Pancreas (tissue), 10 donors: ENCODE measurements at regions not wholly inside any gene's neighbourhood (a gene's known extent, or its start where the extent isn't known, plus 50 kb on each side); places are given as distances from the start of the nearest gene placed in this dataset.

Source experiments
- ATAC-seq, 4 donors: fragments of 200-7000 bp; cut with Tn5 transposase; one replicate each; pipeline versions ENCODE4 v1.8.0 to v1.9.1; 2020; ENCODE audit warnings: mild to moderate bottlenecking in 4 of 4, moderate library complexity in 4 of 4
- DNase-seq, 6 donors: peaks; one replicate each; pipeline ENCODE4 v3.0.0-alpha.2; 2020
- FAIRE-seq: peaks from 2 replicates; lab custom pipeline; 2012; peaks lifted over from hg19 to GRCh38; lab: Jason Lieb, UNC
- H3K27ac ChIP-seq, 4 donors: fragments of 200-600 bp; sonication (generic); 1 replicate in 3 of 4; 2 replicates in 1 of 4; pipeline versions ENCODE4 v1.5.0 to v1.8.0; 2020
- H3K27me3 ChIP-seq, 4 donors: fragments of 200-600 bp; one replicate each; pipeline ENCODE4 v1.8.0; 2021
- H3K36me3 ChIP-seq, 3 donors: fragments of 200-600 bp; sonication (generic) in 1 of 3; one replicate each; pipeline versions ENCODE4 v1.5.0 to v1.8.0; 2020 to 2021
- H3K4me1 ChIP-seq, 3 donors: fragments of 200-600 bp; one replicate each; pipeline ENCODE4 v1.8.0; 2021
- H3K4me3 ChIP-seq, 4 donors: fragments of 200-600 bp; sonication (generic) in 2 of 4; one replicate each; pipeline versions ENCODE4 v1.5.0 to v1.8.0; 2020 to 2021
- H3K9me3 ChIP-seq, 4 donors: fragments of 200-600 bp; one replicate each; pipeline ENCODE4 v1.8.0; 2021
- WGBS, 2 donors: extraction: QIAGEN DNeasy Blood & Tissue Kit; methylation state at CpG; one replicate each; pipeline ENCODE4 v1.1.7; 2013; 5-methylcytosine and 5-hydroxymethylcytosine counted together
- intact Hi-C, 3 donors: fragments of 100-400 bp; cut with DNase I; formaldehyde crosslinking; loops; one replicate each; pipeline versions ENCODE4 v1.11.1 to v1.14.2; 2022
- TF ChIP-seq, protein P1 (sequence below), 4 donors: fragments of 200-600 bp; sonication (generic) in 3 of 4; IDR thresholded peaks; one replicate each; pipeline versions ENCODE4 v1.5.0 to v1.8.0; 2021; ENCODE audit warnings: antibody characterized with exemption in 4 of 4
- donor health status: healthy with polysubstance abuse.
- donor health status: DM: no; HTN: no; CAD: no; lungs with moderate emphysema.
- donor health status: DM: no; HTN: no; CAD: no.
- donor health status: control.
- donor health status: control.
- donor health status: Bipolar disorder and iron deficiency.
- donor health status: DM: yes; HTN: yes; CAD: no.
- donor health status: DM: no; HTN: no; CAD: no.
- donor health status: DM: no; HTN: no; CAD: no.
- donor health status: DM: yes; HTN: yes; CAD: no.

DNA sequence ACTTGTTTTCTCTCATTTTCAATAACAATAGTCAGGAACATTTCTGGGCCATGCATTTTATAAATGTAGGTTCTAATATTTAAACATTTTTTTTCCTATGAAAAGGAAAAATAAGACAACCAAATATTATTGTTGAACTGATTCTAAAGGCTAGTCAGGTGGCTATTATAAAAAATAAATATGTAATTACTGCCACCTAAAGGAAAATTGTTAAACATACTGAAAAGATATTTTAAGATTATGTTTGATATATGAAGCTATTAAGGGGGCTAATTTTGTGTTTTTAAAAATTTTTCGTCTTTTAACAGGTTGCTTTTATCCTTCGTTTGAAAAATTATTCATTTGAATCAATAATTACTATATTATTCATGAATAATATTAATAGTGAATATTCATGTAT lies 62.2 kb upstream of the FDX1 start:
- FAIRE-seq (peak; percentile 92), ATAC-seq (peak in 3 of 4 donors; percentile 36 to 41 (median 38)), DNase-seq (no peak)
- intact Hi-C loops, result loop anchor here in 2 of 3 donors (5.0 kb wide), 1 partner anchor 170 kb away; no protein-coding TSS in a partner anchor
- Histone ChIP-seq H3K9me3 (no peaks in the 10 kb centered on the region), H3K36me3 (no peaks in the 10 kb centered on the region), H3K27ac (no peak overlapping the region), H3K27me3 (no peaks in the 10 kb centered on the region), H3K4me1 (peaks cover 0 to 7% (median 7%) of the 10 kb centered on the region in 3 donors), H3K4me3 (no peak overlapping the region)
- WGBS, 2 donors, result 16 to 23% methylated on average over 2 of the region's 2 CpGs
- TF ChIP-seq, protein P1, sequence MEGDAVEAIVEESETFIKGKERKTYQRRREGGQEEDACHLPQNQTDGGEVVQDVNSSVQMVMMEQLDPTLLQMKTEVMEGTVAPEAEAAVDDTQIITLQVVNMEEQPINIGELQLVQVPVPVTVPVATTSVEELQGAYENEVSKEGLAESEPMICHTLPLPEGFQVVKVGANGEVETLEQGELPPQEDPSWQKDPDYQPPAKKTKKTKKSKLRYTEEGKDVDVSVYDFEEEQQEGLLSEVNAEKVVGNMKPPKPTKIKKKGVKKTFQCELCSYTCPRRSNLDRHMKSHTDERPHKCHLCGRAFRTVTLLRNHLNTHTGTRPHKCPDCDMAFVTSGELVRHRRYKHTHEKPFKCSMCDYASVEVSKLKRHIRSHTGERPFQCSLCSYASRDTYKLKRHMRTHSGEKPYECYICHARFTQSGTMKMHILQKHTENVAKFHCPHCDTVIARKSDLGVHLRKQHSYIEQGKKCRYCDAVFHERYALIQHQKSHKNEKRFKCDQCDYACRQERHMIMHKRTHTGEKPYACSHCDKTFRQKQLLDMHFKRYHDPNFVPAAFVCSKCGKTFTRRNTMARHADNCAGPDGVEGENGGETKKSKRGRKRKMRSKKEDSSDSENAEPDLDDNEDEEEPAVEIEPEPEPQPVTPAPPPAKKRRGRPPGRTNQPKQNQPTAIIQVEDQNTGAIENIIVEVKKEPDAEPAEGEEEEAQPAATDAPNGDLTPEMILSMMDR (IDR thresholded peaks at IDR 0.05), result peak in 2 of 4 donors; percentile 24 to 27

DNA sequence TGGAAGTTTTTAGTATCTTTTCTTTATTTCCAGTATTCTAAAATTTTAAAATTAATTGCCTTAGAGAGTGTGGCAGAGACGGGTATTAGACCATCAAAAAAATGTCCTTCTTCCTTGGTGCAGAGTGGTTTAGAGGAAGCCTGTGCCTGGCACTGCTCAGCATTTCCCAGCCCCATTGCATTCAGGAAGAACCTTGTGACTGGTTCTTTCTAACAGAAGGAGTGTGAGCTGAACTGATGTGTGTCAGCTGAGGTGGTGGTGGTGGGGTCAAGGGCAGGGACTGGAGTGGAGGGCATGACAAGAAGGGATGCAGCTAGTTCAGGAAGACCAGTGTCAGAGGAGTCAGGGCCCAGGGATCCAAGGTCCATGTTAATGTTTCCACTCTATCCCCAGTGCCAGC lies 58.7 kb upstream of the FDX1 start:
- ATAC-seq (no peak), FAIRE-seq (no peak), DNase-seq (no peak)
- intact Hi-C loops, result no loop called here
- Histone ChIP-seq H3K9me3 (no peaks in the 10 kb centered on the region), H3K27ac (no peak overlapping the region), H3K4me3 (no peak overlapping the region), H3K4me1 (peaks cover 0 to 5% (median 0%) of the 10 kb centered on the region in 3 donors), H3K36me3 (no peaks in the 10 kb centered on the region), H3K27me3 (no peaks in the 10 kb centered on the region)
- 72 to 81% methylated on average over 1 of the region's 1 CpG for WGBS, 2 donors
- TF ChIP-seq, protein P1 (IDR thresholded peaks at IDR 0.05), result no peak

GRCh38 chr11:110373051-110373702 lies 56.6 kb upstream of the FDX1 start:
- no peak overlapping the region for H3K27ac ChIP-seq
- 56 to 63% methylated on average over 5 of the region's 5 CpGs for WGBS, 2 donors
- intact Hi-C loops, result no loop called here
- H3K27me3 ChIP-seq, result no peaks in the 10 kb centered on the region
- DNase-seq (no peak), ATAC-seq (no peak), FAIRE-seq (no peak)
- peaks cover 0 to 10% (median 4%) of the 10 kb centered on the region in 3 donors for H3K4me1 ChIP-seq
- H3K9me3 ChIP-seq, result no peaks in the 10 kb centered on the region
- no peak overlapping the region for H3K4me3 ChIP-seq
- TF ChIP-seq, protein P1 (IDR thresholded peaks at IDR 0.05), result no peak
- H3K36me3 ChIP-seq, result no peaks in the 10 kb centered on the region

- Histone ChIP-seq H3K4me3 (no peak overlapping the region), H3K27ac (no peak overlapping the region), H3K27me3 (no peaks in the 10 kb centered on the region), H3K4me1 (peaks cover 0 to 10% (median 4%) of the 10 kb centered on the region in 3 donors), H3K36me3 (no peaks in the 10 kb centered on the region), H3K9me3 (no peaks in the 10 kb centered on the region)
- TF ChIP-seq, protein P1 (IDR thresholded peaks at IDR 0.05), result no peak
- intact Hi-C loops, result loop anchor here in 1 of 3 donors (5.0 kb wide), 1 partner anchor 173 kb away; no protein-coding TSS in a partner anchor
- no peak for ATAC-seq
- no peak for FAIRE-seq
- no peak for DNase-seq
Measured at GRCh38 chr11:110374921-110375320, 54.8 kb upstream of the FDX1 start.

DNA sequence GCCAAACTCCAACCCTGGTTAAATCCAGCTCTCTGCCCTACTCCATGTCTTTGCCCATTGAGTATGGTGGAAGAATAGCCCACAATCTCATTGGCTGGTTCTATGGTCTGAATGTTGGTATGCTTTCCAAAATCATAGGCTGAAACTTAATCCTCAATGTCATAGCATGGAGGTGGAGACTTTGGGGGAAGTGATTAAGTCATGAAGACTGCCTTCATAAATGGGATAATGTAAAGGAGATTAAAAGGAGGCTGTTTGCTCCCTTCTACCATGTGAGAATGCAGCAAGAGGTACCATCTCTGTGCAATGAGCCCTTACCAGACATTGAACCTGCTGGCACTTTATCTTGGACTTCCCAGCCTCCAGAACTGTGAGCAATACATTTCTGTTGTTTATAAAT lies 54.4 kb upstream of the FDX1 start:
- H3K36me3 ChIP-seq, result no peaks in the 10 kb centered on the region
- FAIRE-seq, result no peak
- H3K4me1 ChIP-seq, result peaks cover 0 to 10% (median 4%) of the 10 kb centered on the region in 3 donors
- ATAC-seq, result no peak
- H3K27me3 ChIP-seq, result no peaks in the 10 kb centered on the region
- H3K9me3 ChIP-seq, result no peaks in the 10 kb centered on the region
- intact Hi-C loops, result loop anchor here in 1 of 3 donors (5.0 kb wide), 1 partner anchor 173 kb away; no protein-coding TSS in a partner anchor
- H3K4me3 ChIP-seq, result no peak overlapping the region
- H3K27ac ChIP-seq, result no peak overlapping the region
- no peak for DNase-seq
- TF ChIP-seq, protein P1 (IDR thresholded peaks at IDR 0.05), result no peak
